HCT116 (cell line): ENCODE measurements at regions not wholly inside any gene's neighbourhood (a gene's known extent, or its start where the extent isn't known, plus 50 kb on each side); places are given as distances from the start of the nearest gene placed in this dataset.

Experiments
- CTCF ChIP-seq, 3 experiments: fragments of 200-600 bp in 1 of 3; sonication (generic) in 1 of 3; IDR thresholded peaks in 2 of 3; conservative IDR thresholded peaks in 1 of 3; 2 replicates each; pipeline ENCODE4 v1.5.1; 2012 to 2017; ENCODE audit warnings: low read depth in 2 of 3, low read length in 2 of 3, antibody characterized with exemption in 1 of 3, borderline replicate concordance in 1 of 3, control low read depth in 1 of 3, mild to moderate bottlenecking in 1 of 3, mixed read lengths in 1 of 3, mixed run types in 1 of 3, moderate library complexity in 1 of 3; ENCODE audit not compliant: insufficient read depth in 1 of 3
- ELF1 ChIP-seq: IDR thresholded peaks from 2 replicates; pipeline ENCODE4 v1.6.1; 2012; ENCODE audit warnings: low read depth, borderline replicate concordance
- EZH2phosphoT487 ChIP-seq: fragments of 200-600 bp; IDR thresholded peaks from 2 replicates; pipeline ENCODE4 v1.6.1; 2018; ENCODE audit warnings: antibody characterized with exemption, borderline replicate concordance
- POLR2A ChIP-seq: IDR thresholded peaks from 2 replicates; pipeline ENCODE4 v1.7.0; 2011; ENCODE audit warnings: borderline replicate concordance; ENCODE audit not compliant: insufficient read depth, insufficient read length; ENCODE audit errors: extremely low read depth
- POLR2AphosphoS5 ChIP-seq: IDR thresholded peaks from 2 replicates; pipeline ENCODE4 v1.6.1; 2011; ENCODE audit warnings: mild to moderate bottlenecking, low read depth, low read length, moderate library complexity
- RAD21 ChIP-seq: IDR thresholded peaks from 2 replicates; pipeline ENCODE4 v1.6.1; 2012; ENCODE audit warnings: low read depth, mild to moderate bottlenecking
- SIN3A ChIP-seq: IDR thresholded peaks from 2 replicates; pipeline ENCODE4 v1.6.1; 2012; ENCODE audit warnings: low read depth

GRCh38 chr20:39145921-39146320 lies 183.8 kb downstream of the DHX35 start:
- TF ChIP-seq POLR2A = no peak
- TF ChIP-seq CTCF (IDR thresholded peaks at IDR 0.05 in 2 of 3, conservative IDR thresholded peaks at IDR 0.05 in 1 of 3; ENCODE audit: borderline replicate concordance in 1 of 3, insufficient read depth in 1 of 3, low read depth in 2 of 3, low read length in 2 of 3) = no peak
- no peak for TF ChIP-seq EZH2phosphoT487
- no peak for TF ChIP-seq RAD21
- TF ChIP-seq SIN3A = no peak
- no peak for TF ChIP-seq POLR2AphosphoS5
- TF ChIP-seq ELF1 = no peak
